Activated CD4-positive, CD25-positive, alpha-beta regulatory T cell treated with anti-CD3 and anti-CD28 coated beads, Interleukin-2, amount 50 U/mL, for 72 hours (primary cell): ENCODE measurements at regions not wholly inside any gene's neighbourhood (a gene's known extent, or its start where the extent isn't known, plus 50 kb on each side); places are given as distances from the start of the nearest gene placed in this dataset.

Source experiments
- DNase-seq: peaks from one replicate; pipeline ENCODE4 v3.0.0; 2021

GRCh38 chr17:77668518-77668917 lies 290.0 kb upstream of the TNRC6C start:
- no peak for DNase-seq

GRCh38 chr17:77670173-77670572 lies 288.3 kb upstream of the TNRC6C start:
- no peak for DNase-seq

GRCh38 chr17:77674358-77674757 lies 284.1 kb upstream of the TNRC6C start:
- no peak for DNase-seq

GRCh38 chr17:77675411-77675810 lies 283.1 kb upstream of the TNRC6C start:
- no peak for DNase-seq

- DNase-seq, result no peak
Observed at GRCh38 chr17:77675816-77676215, 282.7 kb upstream of the TNRC6C start.

- no peak for DNase-seq
Observed at GRCh38 chr17:77676237-77676661, 282.3 kb upstream of the TNRC6C start.

GRCh38 chr17:77677211-77677610 lies 281.3 kb upstream of the TNRC6C start:
- DNase-seq, result no peak

- DNase-seq, result no peak
Observed at GRCh38 chr17:77677630-77678029, 280.9 kb upstream of the TNRC6C start.

- DNase-seq, result no peak
Observed at GRCh38 chr17:77679589-77679988, 278.9 kb upstream of the TNRC6C start.

GRCh38 chr17:77681861-77682260 lies 276.6 kb upstream of the TNRC6C start:
- DNase-seq, result no peak

- no peak for DNase-seq
Observed at GRCh38 chr17:77684803-77685798, 273.4 kb upstream of the TNRC6C start.

GRCh38 chr17:77685881-77686486 lies 272.5 kb upstream of the TNRC6C start:
- DNase-seq, result no peak

- no peak for DNase-seq
Observed at GRCh38 chr17:77686903-77687302, 271.6 kb upstream of the TNRC6C start.

- DNase-seq, result no peak
Observed at GRCh38 chr17:77687417-77687816, 271.1 kb upstream of the TNRC6C start.

- DNase-seq, result no peak
Observed at GRCh38 chr17:77687921-77688320, 270.6 kb upstream of the TNRC6C start.

GRCh38 chr17:77688369-77688768 lies 270.1 kb upstream of the TNRC6C start:
- DNase-seq, result no peak

GRCh38 chr17:77690271-77691161 lies 268.0 kb upstream of the TNRC6C start:
- peak; percentile 26 for DNase-seq

GRCh38 chr17:77691216-77692085 lies 267.1 kb upstream of the TNRC6C start:
- DNase-seq, result peak; percentile 17

- no peak for DNase-seq
Observed at GRCh38 chr17:77692571-77693161, 265.8 kb upstream of the TNRC6C start.

GRCh38 chr17:77693301-77693700 lies 265.2 kb upstream of the TNRC6C start:
- no peak for DNase-seq

GRCh38 chr17:77693776-77694175 lies 264.7 kb upstream of the TNRC6C start:
- DNase-seq, result no peak
